Activated CD8-positive, alpha-beta T cell treated with anti-CD3 and anti-CD28 coated beads, Interleukin-2, amount 10 ng/mL, durations not matched to agents 7 days and 5 days (primary cell): ENCODE measurements at regions not wholly inside any gene's neighbourhood (a gene's known extent, or its start where the extent isn't known, plus 50 kb on each side); places are given as distances from the start of the nearest gene placed in this dataset.
"Not testable (repeated sequence)": the region's sequence is repeated elsewhere in the genome, so short reads cannot be mapped to it uniquely, and the experiment has no call there.

Experiments used
- ATAC-seq: fragments of 150-1000 bp; cut with Tn5 transposase; one replicate; pipeline ENCODE4 v1.10.0; 2021; ENCODE audit warnings: moderate library complexity
- CTCF ChIA-PET: fragments of 350-600 bp; sonication (Branson Sonifier 250); formaldehyde crosslinking; loops from one replicate; lab custom pipeline; 2021; ENCODE audit warnings: antibody characterized with exemption; lab: Charles Lee
- POLR2A ChIA-PET: fragments of 350-600 bp; sonication (Branson Sonifier 250); formaldehyde crosslinking; loops from one replicate; lab custom pipeline; 2021; ENCODE audit warnings: antibody characterized with exemption; lab: Charles Lee
- DNase-seq: peaks from one replicate; pipeline ENCODE4 v3.0.0-alpha.2; 2020
- H3K27ac Mint-ChIP-seq: one replicate; pipeline ENCODE4 v1.8.0; 2021; ENCODE audit warnings: mild to moderate bottlenecking, mixed read lengths
- H3K27me3 Mint-ChIP-seq: one replicate; pipeline ENCODE4 v1.8.0; 2021; ENCODE audit warnings: low read depth, mixed read lengths
- H3K36me3 Mint-ChIP-seq: one replicate; pipeline ENCODE4 v1.8.0; 2021; ENCODE audit warnings: low read depth, mixed read lengths
- H3K4me1 Mint-ChIP-seq: one replicate; pipeline ENCODE4 v1.8.0; 2021; ENCODE audit warnings: low read depth, mixed read lengths
- H3K4me3 Mint-ChIP-seq: one replicate; pipeline ENCODE4 v1.8.0; 2021; ENCODE audit warnings: mild to moderate bottlenecking, mixed read lengths
- H3K9me3 Mint-ChIP-seq: one replicate; pipeline ENCODE4 v1.8.0; 2022; ENCODE audit warnings: mixed read lengths; ENCODE audit not compliant: insufficient read depth

DNA sequence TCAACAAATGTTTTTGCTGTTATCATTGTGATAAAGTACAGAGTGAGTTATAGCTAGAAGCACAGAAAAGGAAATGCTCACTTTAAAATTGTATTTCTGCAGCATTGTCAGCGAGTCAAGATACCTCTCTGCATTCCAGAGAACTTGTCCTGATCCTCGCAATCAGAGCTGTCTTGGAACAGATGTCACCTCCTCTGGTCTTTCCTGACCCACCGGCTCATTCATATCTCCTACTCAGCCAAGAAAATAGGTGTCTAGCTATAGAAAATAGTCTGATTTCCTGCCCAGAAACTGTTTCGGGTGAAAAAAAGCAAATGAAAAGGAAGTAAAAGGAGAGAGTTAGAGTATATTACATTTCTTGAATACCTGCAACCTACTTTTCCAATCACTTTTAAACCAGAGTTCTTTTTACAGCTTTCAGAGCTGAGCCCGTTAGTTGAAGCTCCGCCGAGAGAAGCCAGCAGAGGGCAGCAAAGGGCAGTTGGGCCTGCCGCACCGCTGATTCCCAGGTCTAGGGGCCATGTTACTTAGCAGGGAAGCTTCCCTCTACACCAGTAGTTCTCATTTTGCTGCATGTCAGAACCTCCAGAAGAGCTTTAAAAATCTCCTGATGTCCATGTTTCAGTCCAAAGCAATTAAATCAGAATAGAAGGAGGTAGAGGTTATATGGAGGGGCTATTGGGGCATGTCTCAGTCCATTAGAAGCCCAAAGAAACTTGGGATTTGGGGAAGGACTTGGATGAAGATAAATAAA, 185.7 kb upstream of the THRB start:
- ChIA-PET POLR2A (no interaction called here), CTCF (interaction anchor here (0.5 to 1.5 kb wide), 9 partner anchors 8 to 353 kb away, joined by 3 to 4 read pairs (median 3); no protein-coding TSS in a partner anchor)
- no peak overlapping the region for H3K4me3 Mint-ChIP-seq
- H3K9me3 Mint-ChIP-seq, result no peaks in the 10 kb centered on the region
- H3K27me3 Mint-ChIP-seq, result peaks cover 51% of the 10 kb centered on the region
- peak; percentile 66 for DNase-seq
- peak; percentile 70 for ATAC-seq
- H3K36me3 Mint-ChIP-seq, result no peaks in the 10 kb centered on the region
- H3K4me1 Mint-ChIP-seq, result peaks cover 17% of the 10 kb centered on the region
- H3K27ac Mint-ChIP-seq, result no peak overlapping the region

DNA sequence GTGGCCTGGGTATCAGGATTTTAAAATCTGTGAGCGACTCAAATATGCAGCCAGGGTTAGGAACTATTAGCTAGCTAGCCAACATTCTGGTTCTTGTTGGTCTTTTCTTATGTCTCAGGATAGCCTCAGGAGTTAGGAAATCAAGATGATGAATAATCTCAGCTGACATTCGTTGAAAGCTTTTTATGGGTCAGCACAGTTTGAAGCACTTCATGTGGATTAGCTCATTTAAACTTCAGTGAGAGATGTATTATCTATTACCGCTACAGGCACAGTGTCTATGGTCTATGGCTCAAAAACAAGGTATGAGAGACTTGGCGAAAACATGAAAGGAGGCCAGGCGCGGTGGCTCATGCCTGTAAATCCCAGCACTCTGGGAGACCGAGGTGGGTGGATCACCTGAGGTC, 187.5 kb upstream of the THRB start:
- H3K27me3 Mint-ChIP-seq, result peaks cover 41% of the 10 kb centered on the region
- no peak overlapping the region for H3K27ac Mint-ChIP-seq
- H3K4me1 Mint-ChIP-seq, result peaks cover 27% of the 10 kb centered on the region
- ChIA-PET CTCF (no interaction called here), POLR2A (no interaction called here)
- H3K36me3 Mint-ChIP-seq, result no peaks in the 10 kb centered on the region
- H3K9me3 Mint-ChIP-seq, result no peaks in the 10 kb centered on the region
- no peak overlapping the region for H3K4me3 Mint-ChIP-seq
- no peak for DNase-seq
- ATAC-seq, result no peak

DNA sequence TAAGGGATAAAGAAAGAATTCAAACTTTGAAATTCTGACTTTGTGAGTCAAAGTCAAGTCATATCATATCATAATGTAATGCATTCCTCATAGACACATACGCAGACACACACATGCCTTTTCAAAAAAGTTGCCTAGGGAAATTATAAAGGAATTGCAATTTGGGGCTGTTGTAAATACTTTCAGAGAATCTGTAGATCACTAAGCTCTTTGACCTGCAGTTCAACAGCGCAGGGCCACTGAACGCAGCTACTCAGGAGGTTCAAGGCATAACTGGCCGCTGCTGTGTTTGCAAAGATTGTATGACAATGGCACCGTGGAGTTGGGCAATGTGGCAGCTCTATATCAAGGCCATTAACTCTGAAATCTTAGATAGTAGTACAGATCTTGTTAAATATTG, 188.4 kb upstream of the THRB start:
- Mint-ChIP-seq H3K4me3 (no peak overlapping the region), H3K27ac (no peak overlapping the region), H3K9me3 (no peaks in the 10 kb centered on the region), H3K36me3 (no peaks in the 10 kb centered on the region), H3K27me3 (peaks cover 39% of the 10 kb centered on the region), H3K4me1 (peaks cover 21% of the 10 kb centered on the region)
- ChIA-PET CTCF (no interaction called here), POLR2A (no interaction called here)
- DNase-seq (no peak), ATAC-seq (no peak)

DNA sequence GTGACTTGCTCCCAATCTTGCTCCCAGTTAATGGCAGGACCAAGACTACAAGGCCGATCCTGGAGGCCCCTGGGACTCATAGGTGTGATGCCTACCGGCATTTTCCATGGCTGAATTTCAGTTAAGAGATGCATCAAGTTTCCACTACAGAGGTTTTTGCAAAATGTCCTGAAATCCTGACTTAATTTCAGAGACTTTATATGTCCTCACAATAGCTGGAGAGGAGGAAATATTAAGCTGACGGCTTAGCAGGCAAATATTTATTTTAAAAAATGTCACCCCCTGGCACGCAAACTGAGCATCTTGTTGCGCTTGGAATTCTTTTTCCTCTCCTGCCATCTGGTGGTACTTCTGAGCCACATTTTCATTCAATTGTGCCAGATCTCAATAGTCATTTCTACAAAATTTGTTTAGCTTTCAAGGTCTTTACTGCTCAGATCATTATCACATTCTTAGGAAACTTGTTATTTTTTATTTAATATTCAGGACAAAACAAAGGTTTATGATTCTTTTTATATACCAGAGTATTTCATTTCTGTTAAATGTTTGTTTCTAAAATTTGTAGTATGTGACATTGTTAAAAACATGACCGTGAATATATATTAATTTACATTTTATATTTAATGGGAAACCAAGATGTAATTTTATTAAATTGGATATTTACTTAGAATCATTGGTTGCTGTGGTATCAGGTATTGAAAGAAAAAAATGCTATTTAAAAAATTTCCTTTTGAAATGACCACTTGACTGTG, 189.2 kb upstream of the THRB start:
- H3K4me1 Mint-ChIP-seq, result peaks cover 14% of the 10 kb centered on the region
- H3K27ac Mint-ChIP-seq, result no peak overlapping the region
- H3K36me3 Mint-ChIP-seq, result no peaks in the 10 kb centered on the region
- ChIA-PET CTCF (no interaction called here), POLR2A (no interaction called here)
- H3K9me3 Mint-ChIP-seq, result no peaks in the 10 kb centered on the region
- ATAC-seq, result no peak
- peaks cover 35% of the 10 kb centered on the region for H3K27me3 Mint-ChIP-seq
- DNase-seq, result peak; percentile 23
- no peak overlapping the region for H3K4me3 Mint-ChIP-seq

DNA sequence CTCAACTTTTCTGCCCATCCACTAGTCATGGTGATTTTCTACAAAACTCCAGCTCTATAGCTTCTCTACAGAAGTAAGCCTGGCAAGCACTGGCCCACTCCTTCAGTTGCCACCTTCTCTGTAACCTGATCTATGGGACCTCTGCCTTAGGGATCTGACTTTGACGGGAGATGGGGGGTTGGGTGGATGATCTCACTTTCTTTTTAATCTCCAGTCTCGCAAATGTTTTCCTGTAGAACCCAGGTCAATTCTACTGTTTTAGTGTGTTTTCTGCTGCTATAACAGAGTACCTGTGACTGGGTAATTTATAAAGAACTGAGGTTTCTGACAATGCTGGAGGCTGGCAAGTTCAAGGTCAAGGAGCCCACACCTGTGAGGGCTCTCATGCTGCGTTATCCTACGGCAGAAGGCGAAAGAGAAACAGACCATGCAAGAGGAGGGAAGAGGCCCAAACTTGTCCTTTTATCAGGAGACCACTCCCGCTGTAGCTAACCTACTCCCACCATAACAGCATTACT, 189.9 kb upstream of the THRB start:
- peaks cover 11% of the 10 kb centered on the region for H3K4me1 Mint-ChIP-seq
- no peaks in the 10 kb centered on the region for H3K9me3 Mint-ChIP-seq
- no peak for ATAC-seq
- no peak overlapping the region for H3K27ac Mint-ChIP-seq
- ChIA-PET CTCF (no interaction called here), POLR2A (no interaction called here)
- DNase-seq, result no peak
- no peaks in the 10 kb centered on the region for H3K36me3 Mint-ChIP-seq
- no peak overlapping the region for H3K4me3 Mint-ChIP-seq
- peaks cover 30% of the 10 kb centered on the region for H3K27me3 Mint-ChIP-seq

DNA sequence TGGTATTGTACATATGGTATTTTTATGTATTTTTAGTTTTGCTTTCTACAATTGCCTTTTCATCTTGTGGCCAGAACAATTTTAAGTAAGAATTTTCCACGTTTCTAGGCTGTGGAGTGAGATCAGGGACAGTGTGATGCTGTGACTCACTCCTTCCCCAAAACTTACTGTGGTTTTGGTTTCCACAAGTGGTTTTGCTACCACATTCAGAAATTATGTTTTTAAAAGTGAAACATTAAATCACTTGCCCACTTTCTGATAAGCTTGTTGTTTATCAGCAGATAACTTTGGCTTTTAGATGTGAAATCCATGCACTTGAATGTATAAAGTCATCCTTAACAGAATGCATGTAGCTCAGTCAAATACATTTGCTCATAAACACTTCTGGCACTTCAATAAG, 192.2 kb upstream of the THRB start:
- Mint-ChIP-seq H3K36me3 (no peaks in the 10 kb centered on the region), H3K9me3 (no peaks in the 10 kb centered on the region), H3K4me1 (peaks cover 11% of the 10 kb centered on the region), H3K27me3 (peaks cover 17% of the 10 kb centered on the region), H3K27ac (no peak overlapping the region), H3K4me3 (no peak overlapping the region)
- ATAC-seq (peak; percentile 61), DNase-seq (peak; percentile 34)
- ChIA-PET POLR2A (no interaction called here), CTCF (no interaction called here)

DNA sequence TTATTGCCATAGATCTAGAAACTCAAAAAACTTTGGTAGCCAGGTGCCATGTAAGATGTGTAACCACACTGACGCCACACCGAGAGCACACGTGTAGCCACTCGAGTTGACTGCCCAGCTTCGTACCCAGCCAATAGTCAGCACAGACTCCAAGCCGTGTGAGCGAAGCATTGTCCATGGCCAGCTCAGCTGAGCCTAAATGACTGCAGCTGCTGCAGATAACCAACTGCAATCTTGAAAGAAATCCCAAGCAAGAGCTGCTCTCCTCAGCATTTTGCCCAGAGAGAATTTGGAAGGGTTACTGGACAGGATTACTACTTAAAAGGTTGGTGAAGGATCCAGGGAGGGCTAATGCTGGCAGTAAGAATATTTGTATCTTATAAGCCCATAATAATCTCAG, 193.0 kb upstream of the THRB start:
- no peak for DNase-seq
- Mint-ChIP-seq H3K4me3 (no peak overlapping the region), H3K9me3 (no peaks in the 10 kb centered on the region), H3K27me3 (peaks cover 13% of the 10 kb centered on the region), H3K36me3 (no peaks in the 10 kb centered on the region), H3K4me1 (peaks cover 11% of the 10 kb centered on the region), H3K27ac (no peak overlapping the region)
- ChIA-PET CTCF (no interaction called here), POLR2A (no interaction called here)
- no peak for ATAC-seq

DNA sequence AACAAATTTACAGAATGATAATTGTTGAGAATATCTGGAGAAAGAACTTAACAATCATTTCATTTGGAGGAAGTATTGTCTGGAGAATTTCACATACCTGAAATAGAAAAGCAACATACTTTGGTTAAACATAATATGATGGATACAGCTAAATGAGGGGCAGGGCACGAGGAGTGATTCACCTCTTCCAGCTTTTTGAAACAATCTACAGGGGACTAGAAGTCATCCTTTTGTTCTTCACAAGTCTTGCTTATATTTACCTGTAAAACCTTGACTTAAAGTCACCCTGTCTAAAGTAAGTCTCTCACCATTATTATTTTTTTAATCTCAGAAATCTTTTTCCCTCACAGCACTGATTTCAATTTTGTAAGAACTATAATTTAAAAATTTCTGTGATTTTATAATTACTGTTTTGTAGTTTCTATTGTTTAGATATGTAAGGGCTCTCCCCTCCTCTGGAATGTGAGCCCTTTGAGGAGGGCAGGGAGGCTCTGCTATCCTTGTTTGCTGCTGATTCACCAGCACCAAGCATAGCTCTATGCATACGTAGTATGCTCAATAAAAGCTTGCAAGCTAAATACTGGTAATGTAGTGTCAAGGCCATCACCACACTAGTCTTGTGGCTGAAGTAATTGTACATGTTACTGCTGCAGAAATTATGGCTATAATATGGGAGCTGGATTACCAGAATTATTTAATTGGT, 193.9 kb upstream of the THRB start:
- peaks cover 11% of the 10 kb centered on the region for H3K27me3 Mint-ChIP-seq
- H3K4me3 Mint-ChIP-seq, result no peak overlapping the region
- H3K36me3 Mint-ChIP-seq, result no peaks in the 10 kb centered on the region
- ATAC-seq (no peak), DNase-seq (no peak)
- H3K4me1 Mint-ChIP-seq, result peaks cover 11% of the 10 kb centered on the region
- H3K27ac Mint-ChIP-seq, result no peak overlapping the region
- ChIA-PET POLR2A (no interaction called here), CTCF (interaction anchor here (1.1 kb wide), 1 partner anchor 8 kb away, joined by 3 read pairs; no protein-coding TSS in a partner anchor)
- no peaks in the 10 kb centered on the region for H3K9me3 Mint-ChIP-seq

DNA sequence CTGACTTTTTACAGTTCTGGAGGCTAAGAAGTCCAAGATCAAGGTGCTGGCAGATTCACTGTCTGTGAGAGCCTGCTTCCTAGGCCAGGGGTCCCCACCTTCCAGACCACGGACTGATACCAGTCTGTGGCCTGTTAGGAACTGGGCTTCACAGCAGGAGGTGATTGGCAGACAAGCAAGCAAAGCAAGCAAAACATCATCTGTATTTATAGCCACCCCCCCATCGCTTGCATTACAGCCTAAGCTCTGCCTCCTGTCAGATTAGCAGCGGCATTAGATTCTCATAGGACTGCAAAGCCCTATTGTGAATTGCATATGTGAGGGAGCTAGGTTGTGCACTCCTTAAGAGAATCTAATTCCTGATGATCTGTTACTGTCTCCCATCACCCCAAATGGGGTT, 194.7 kb upstream of the THRB start:
- peaks cover 9% of the 10 kb centered on the region for H3K27me3 Mint-ChIP-seq
- ATAC-seq (no peak), DNase-seq (no peak)
- ChIA-PET CTCF (interaction anchor here (1.1 kb wide), 1 partner anchor 9 kb away, joined by 3 read pairs; no protein-coding TSS in a partner anchor), POLR2A (no interaction called here)
- peaks cover 11% of the 10 kb centered on the region for H3K4me1 Mint-ChIP-seq
- no peaks in the 10 kb centered on the region for H3K36me3 Mint-ChIP-seq
- no peaks in the 10 kb centered on the region for H3K9me3 Mint-ChIP-seq
- no peak overlapping the region for H3K27ac Mint-ChIP-seq
- H3K4me3 Mint-ChIP-seq, result no peak overlapping the region

DNA sequence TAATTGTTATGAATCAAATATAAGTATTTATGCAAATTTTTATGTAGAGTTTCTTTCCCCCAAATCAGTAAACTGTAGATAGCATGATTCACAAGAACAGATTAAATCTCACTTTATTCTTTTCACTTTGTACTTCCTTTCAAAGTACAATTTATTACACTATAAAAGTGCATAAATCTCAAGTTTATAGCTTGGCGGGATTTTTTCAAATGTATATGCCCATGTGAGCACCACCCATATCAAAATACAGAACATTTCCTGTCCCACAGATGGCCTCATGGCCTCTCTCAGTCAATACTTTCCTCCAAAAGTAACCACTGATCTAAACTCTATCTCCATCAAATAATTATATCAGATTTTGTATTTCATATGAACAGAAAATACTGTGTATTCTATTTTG, 196.1 kb upstream of the THRB start:
- CTCF ChIA-PET, result no interaction called here
- DNase-seq, result no peak
- peaks cover 11% of the 10 kb centered on the region for H3K4me1 Mint-ChIP-seq
- H3K4me3 Mint-ChIP-seq, result no peak overlapping the region
- no peaks in the 10 kb centered on the region for H3K36me3 Mint-ChIP-seq
- H3K9me3 Mint-ChIP-seq, result no peaks in the 10 kb centered on the region
- H3K27ac Mint-ChIP-seq, result no peak overlapping the region
- peaks cover 2% of the 10 kb centered on the region for H3K27me3 Mint-ChIP-seq
- POLR2A ChIA-PET, result no interaction called here
- no peak for ATAC-seq

DNA sequence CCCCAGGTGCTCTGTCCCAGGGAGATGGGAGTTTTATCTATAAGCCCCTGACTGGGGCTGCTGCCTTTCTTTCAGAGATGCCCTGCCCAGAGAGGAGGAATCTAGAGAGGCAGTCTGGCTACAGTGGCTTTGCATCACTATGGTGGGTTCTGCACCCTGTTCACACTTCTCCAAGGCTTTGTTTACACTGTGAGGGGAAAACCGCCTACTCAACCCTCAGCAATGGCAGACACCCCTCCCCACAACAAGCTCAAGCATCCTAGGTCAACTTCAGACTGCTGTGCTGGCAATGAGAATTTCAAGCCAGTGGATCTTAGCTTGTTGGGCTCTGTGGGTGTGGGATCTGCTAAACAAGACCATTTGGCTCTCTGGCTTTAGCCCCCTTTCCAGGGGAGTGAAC, 204.4 kb upstream of the THRB start:
- ATAC-seq, H3K9me3 Mint-ChIP-seq, H3K4me3 Mint-ChIP-seq, H3K36me3 Mint-ChIP-seq, H3K27ac Mint-ChIP-seq, DNase-seq, H3K4me1 Mint-ChIP-seq, CTCF ChIA-PET, POLR2A ChIA-PET, H3K27me3 Mint-ChIP-seq: not testable (repeated sequence)

DNA sequence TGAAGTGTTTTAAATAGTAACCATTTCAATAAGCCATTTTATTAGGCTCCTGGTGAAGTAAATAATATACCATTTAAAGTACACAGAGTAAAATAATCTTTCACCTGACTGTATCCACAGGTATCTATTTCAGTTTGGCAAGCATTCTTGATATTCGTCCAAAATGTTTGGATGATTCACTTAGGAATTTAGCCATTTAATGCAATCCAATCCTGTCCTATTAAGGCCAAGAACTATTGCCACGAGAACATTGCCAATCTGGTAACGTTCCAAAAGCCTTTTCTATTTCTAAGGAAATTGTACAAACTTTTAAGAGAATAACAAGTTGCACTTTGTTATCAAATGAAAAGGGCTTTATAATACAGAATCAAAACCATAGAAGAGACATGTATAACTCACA, 209.8 kb upstream of the THRB start:
- Mint-ChIP-seq H3K4me3 (no peak overlapping the region), H3K27ac (no peak overlapping the region), H3K27me3 (no peaks in the 10 kb centered on the region), H3K36me3 (no peaks in the 10 kb centered on the region), H3K9me3 (peaks cover 3% of the 10 kb centered on the region), H3K4me1 (no peaks in the 10 kb centered on the region)
- DNase-seq (no peak), ATAC-seq (no peak)
- POLR2A ChIA-PET, result no interaction called here
- CTCF ChIA-PET, result no interaction called here
